ENCODE measurements at regions not wholly inside any gene's neighbourhood (a gene's known extent, or its start where the extent isn't known, plus 50 kb on each side); places are given as distances from the start of the nearest gene placed in this dataset.
"Not testable (repeated sequence)": the region's sequence is repeated elsewhere in the genome, so short reads cannot be mapped to it uniquely, and the experiment has no call there.

DNA sequence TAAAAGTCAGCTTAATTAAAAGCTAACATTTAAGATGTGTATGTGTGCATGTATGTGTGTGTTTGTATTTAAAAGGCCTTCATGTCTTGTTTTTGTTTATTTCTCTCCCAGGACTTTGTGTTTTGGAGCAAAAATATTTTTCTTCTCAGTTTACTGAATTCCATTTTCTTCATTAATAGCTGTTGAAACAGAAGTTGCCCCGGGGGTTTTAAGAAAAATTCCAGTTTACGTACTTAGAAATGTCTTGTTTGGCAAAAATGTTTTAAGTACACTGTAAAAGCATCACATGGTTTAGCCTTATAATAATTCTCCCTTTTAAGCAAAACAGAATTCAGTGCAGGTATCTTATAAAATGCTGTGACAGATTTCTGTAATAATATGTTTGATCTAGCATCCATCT, 1233.0 kb upstream of the NRXN1 start:
- H3K27me3 Mint-ChIP-seq = no peaks in the 10 kb centered on the region
- CTCF ChIA-PET = no interaction called here
- H3K36me3 ChIP-seq (ENCODE audit: control insufficient read depth in 2 of 2, extremely low read depth in 1 of 2, insufficient read depth in 1 of 2, low read length in 1 of 2) = no peaks in the 10 kb centered on the region
- H3K4me3 ChIP-seq (ENCODE audit: control insufficient read depth in 1 of 2, extremely low read depth in 1 of 2, low read length in 1 of 2) = no peak overlapping the region
- H3K27ac Mint-ChIP-seq = no peak overlapping the region
- no CpG with 5 or more reads among the region's 2 CpGs for WGBS (ENCODE audit: insufficient coverage)
- H3K36me3 Mint-ChIP-seq = no peaks in the 10 kb centered on the region
- peaks cover 5 to 10% (median 9%) of the 10 kb centered on the region in 3 donors for H3K9me3 Mint-ChIP-seq
- ATAC-seq (replicated peaks in 1 of 4) (no peak), DNase-seq (no peak)
- H3K4me3 Mint-ChIP-seq = no peak overlapping the region
- no peak overlapping the region for H3K27ac ChIP-seq (ENCODE audit: low read length)
- H3K9me3 ChIP-seq = peaks cover 4% of the 10 kb centered on the region
- no peaks in the 10 kb centered on the region for H3K4me1 ChIP-seq (ENCODE audit: control insufficient read depth in 1 of 2, extremely low read depth in 1 of 2, insufficient read depth in 2 of 2, low read length in 2 of 2)
- POLR2A ChIA-PET = no interaction called here
- no peaks in the 10 kb centered on the region for H3K4me1 Mint-ChIP-seq
- H3K27me3 ChIP-seq (replicated peaks in 1 of 2; ENCODE audit: control insufficient read depth in 2 of 2, extremely low read depth in 1 of 2, insufficient read depth in 2 of 2, low read length in 1 of 2) = no peaks in the 10 kb centered on the region

DNA sequence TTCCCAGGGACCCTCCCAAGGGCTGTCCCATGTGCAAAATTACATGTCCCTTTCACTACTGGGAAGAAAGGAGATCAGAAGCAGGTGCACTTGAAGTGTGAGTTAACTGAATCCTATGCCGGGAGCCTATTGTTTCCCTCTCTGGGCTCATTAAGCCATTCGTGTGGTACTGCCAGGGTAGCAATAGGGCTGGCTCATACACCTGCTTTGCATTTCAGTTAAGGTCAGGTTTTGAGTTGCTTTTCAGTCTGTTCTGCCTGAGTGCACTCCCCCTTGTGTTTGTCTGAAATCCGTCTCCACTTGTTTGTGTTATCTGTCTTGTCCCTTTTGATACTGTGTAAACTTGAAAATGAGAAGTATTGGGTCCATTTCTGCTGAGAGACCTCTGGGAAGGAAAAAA, 1232.6 kb upstream of the NRXN1 start:
- Mint-ChIP-seq H3K27me3 (no peaks in the 10 kb centered on the region), H3K4me1 (no peaks in the 10 kb centered on the region), H3K27ac (no peak overlapping the region), H3K4me3 (no peak overlapping the region), H3K36me3 (no peaks in the 10 kb centered on the region), H3K9me3 (peaks cover 5 to 10% (median 9%) of the 10 kb centered on the region in 3 donors)
- POLR2A ChIA-PET = no interaction called here
- H3K4me1 ChIP-seq (ENCODE audit: control insufficient read depth in 1 of 2, extremely low read depth in 1 of 2, insufficient read depth in 2 of 2, low read length in 2 of 2) = no peaks in the 10 kb centered on the region
- 71% methylated on average over 3 of the region's 3 CpGs for WGBS (ENCODE audit: insufficient coverage)
- no peak overlapping the region for H3K4me3 ChIP-seq (ENCODE audit: control insufficient read depth in 1 of 2, extremely low read depth in 1 of 2, low read length in 1 of 2)
- H3K27ac ChIP-seq (ENCODE audit: low read length) = no peak overlapping the region
- ATAC-seq (replicated peaks in 1 of 4) = no peak
- no peaks in the 10 kb centered on the region for H3K27me3 ChIP-seq (replicated peaks in 1 of 2; ENCODE audit: control insufficient read depth in 2 of 2, extremely low read depth in 1 of 2, insufficient read depth in 2 of 2, low read length in 1 of 2)
- peaks cover 4% of the 10 kb centered on the region for H3K9me3 ChIP-seq
- DNase-seq = no peak
- no peaks in the 10 kb centered on the region for H3K36me3 ChIP-seq (ENCODE audit: control insufficient read depth in 2 of 2, extremely low read depth in 1 of 2, insufficient read depth in 1 of 2, low read length in 1 of 2)
- CTCF ChIA-PET = no interaction called here

DNA sequence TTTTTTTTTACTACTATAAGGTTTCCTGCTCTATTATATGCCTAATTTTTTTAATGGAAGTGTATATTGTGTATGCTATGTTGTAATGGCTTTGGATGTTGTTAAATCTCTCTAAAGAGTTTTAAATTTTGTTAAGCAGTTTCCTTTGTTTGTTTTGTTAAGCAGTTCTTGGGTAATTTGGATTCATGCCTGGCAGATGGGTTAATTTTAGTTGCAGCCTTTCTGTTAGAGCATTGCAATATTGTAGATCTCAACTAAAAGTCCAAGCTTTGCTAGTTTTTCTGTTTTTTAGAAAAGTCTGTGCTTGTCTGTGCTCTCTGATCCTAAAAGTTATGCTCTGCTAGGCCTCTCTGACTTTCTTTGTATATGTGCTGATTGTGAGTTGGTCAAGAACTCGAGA, 1229.0 kb upstream of the NRXN1 start:
- CTCF ChIA-PET = no interaction called here
- H3K9me3 Mint-ChIP-seq = peaks cover 6 to 8% (median 8%) of the 10 kb centered on the region in 3 donors
- ATAC-seq (replicated peaks in 1 of 4) (no peak), DNase-seq (no peak)
- Histone ChIP-seq H3K27me3 (replicated peaks in 1 of 2; ENCODE audit: control insufficient read depth in 2 of 2, extremely low read depth in 1 of 2, insufficient read depth in 2 of 2, low read length in 1 of 2) (no peaks in the 10 kb centered on the region), H3K9me3 (peaks cover 7% of the 10 kb centered on the region), H3K4me1 (ENCODE audit: control insufficient read depth in 1 of 2, extremely low read depth in 1 of 2, insufficient read depth in 2 of 2, low read length in 2 of 2) (no peaks in the 10 kb centered on the region), H3K27ac (ENCODE audit: low read length) (no peak overlapping the region), H3K36me3 (ENCODE audit: control insufficient read depth in 2 of 2, extremely low read depth in 1 of 2, insufficient read depth in 1 of 2, low read length in 1 of 2) (no peaks in the 10 kb centered on the region), H3K4me3 (ENCODE audit: control insufficient read depth in 1 of 2, extremely low read depth in 1 of 2, low read length in 1 of 2) (no peak overlapping the region)
- POLR2A ChIA-PET = no interaction called here
- no CpG with 5 or more reads among the region's 1 CpG for WGBS (ENCODE audit: insufficient coverage)
- no peaks in the 10 kb centered on the region for H3K27me3 Mint-ChIP-seq
- no peak overlapping the region for H3K4me3 Mint-ChIP-seq
- H3K36me3 Mint-ChIP-seq = no peaks in the 10 kb centered on the region
- H3K4me1 Mint-ChIP-seq = no peaks in the 10 kb centered on the region
- H3K27ac Mint-ChIP-seq = no peak overlapping the region

DNA sequence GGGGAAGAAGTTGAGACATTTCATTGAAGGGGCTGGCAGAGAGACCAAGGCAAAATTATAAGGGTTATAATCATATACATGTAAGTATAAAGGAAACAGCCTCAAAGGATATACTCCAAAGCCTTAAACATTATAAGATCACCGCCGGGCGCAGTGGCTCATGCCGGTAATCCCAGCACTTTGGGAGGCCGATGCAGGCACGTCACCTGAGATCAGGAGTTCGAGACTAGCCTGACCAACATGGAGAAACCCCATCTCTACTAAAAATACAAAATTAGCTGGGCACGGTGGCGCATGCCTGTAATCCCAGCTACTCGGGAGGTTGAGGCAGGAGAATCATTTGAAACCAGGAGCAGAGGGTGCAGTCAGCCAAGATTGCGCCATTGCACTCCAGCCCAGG, 1227.0 kb upstream of the NRXN1 start:
- DNase-seq = not testable (repeated sequence)

DNA sequence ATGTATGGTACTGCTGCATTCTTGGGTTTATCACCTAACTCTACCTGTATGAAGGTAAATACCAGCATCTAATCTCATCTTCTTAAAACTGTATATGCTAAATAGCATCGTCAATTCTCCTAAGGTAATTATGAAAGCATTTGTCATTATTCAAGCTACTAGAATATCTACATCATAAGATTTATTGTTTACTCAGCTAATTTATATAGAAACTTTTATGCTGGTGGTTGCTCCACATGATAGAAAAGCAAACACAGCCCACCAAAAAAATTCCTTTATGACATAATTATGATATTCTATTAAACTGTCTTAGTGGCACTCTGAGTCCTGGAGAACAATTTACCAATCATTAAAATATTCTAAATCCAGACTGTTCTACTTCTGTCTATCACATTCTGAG, 1226.1 kb upstream of the NRXN1 start:
- CTCF ChIA-PET = no interaction called here

More for the DNA sequence above, 1227.0 kb upstream of the NRXN1 start:
- 80% methylated on average over 3 of the region's 11 CpGs for whole genome bisulfite sequencing (ENCODE audit: insufficient coverage)
- POLR2A ChIA-PET; H3K4me1 Mint-ChIP-seq; ATAC-seq (replicated peaks in 1 of 4); H3K27me3 Mint-ChIP-seq; H3K9me3 Mint-ChIP-seq; CTCF ChIA-PET; H3K27me3 ChIP-seq (replicated peaks in 1 of 2; ENCODE audit: control insufficient read depth in 2 of 2, extremely low read depth in 1 of 2, insufficient read depth in 2 of 2, low read length in 1 of 2); H3K4me3 ChIP-seq (ENCODE audit: control insufficient read depth in 1 of 2, extremely low read depth in 1 of 2, low read length in 1 of 2); H3K27ac ChIP-seq (ENCODE audit: low read length); H3K36me3 Mint-ChIP-seq; H3K9me3 ChIP-seq; H3K4me1 ChIP-seq (ENCODE audit: control insufficient read depth in 1 of 2, extremely low read depth in 1 of 2, insufficient read depth in 2 of 2, low read length in 2 of 2); H3K27ac Mint-ChIP-seq; H3K4me3 Mint-ChIP-seq; H3K36me3 ChIP-seq (ENCODE audit: control insufficient read depth in 2 of 2, extremely low read depth in 1 of 2, insufficient read depth in 1 of 2, low read length in 1 of 2): not testable (repeated sequence)

GRCh38 chr2:52253416-52253980, 1221.6 kb upstream of the NRXN1 start:
- Mint-ChIP-seq H3K4me1 (no peaks in the 10 kb centered on the region), H3K9me3 (peaks cover 5 to 15% (median 6%) of the 10 kb centered on the region in 3 donors), H3K4me3 (no peak overlapping the region), H3K36me3 (no peaks in the 10 kb centered on the region), H3K27me3 (no peaks in the 10 kb centered on the region), H3K27ac (no peak overlapping the region)
- Histone ChIP-seq H3K36me3 (ENCODE audit: control insufficient read depth in 2 of 2, extremely low read depth in 1 of 2, insufficient read depth in 1 of 2, low read length in 1 of 2) (no peaks in the 10 kb centered on the region), H3K27me3 (replicated peaks in 1 of 2; ENCODE audit: control insufficient read depth in 2 of 2, extremely low read depth in 1 of 2, insufficient read depth in 2 of 2, low read length in 1 of 2) (no peaks in the 10 kb centered on the region), H3K9me3 (peaks cover 3% of the 10 kb centered on the region), H3K27ac (ENCODE audit: low read length) (no peak overlapping the region), H3K4me1 (ENCODE audit: control insufficient read depth in 1 of 2, extremely low read depth in 1 of 2, insufficient read depth in 2 of 2, low read length in 2 of 2) (no peaks in the 10 kb centered on the region), H3K4me3 (ENCODE audit: control insufficient read depth in 1 of 2, extremely low read depth in 1 of 2, low read length in 1 of 2) (no peak overlapping the region)
- POLR2A ChIA-PET = no interaction called here
- 89% methylated on average over 1 of the region's 5 CpGs for WGBS (ENCODE audit: insufficient coverage)
- DNase-seq = no peak
- no peak for ATAC-seq (replicated peaks in 1 of 4)
- CTCF ChIA-PET = no interaction called here

More for the DNA sequence above, 1226.1 kb upstream of the NRXN1 start:
- H3K36me3 ChIP-seq (ENCODE audit: control insufficient read depth in 2 of 2, extremely low read depth in 1 of 2, insufficient read depth in 1 of 2, low read length in 1 of 2) = no peaks in the 10 kb centered on the region
- Mint-ChIP-seq H3K9me3 (peaks cover 3 to 9% (median 5%) of the 10 kb centered on the region in 3 donors), H3K36me3 (no peaks in the 10 kb centered on the region), H3K27me3 (no peaks in the 10 kb centered on the region), H3K4me1 (no peaks in the 10 kb centered on the region), H3K4me3 (no peak overlapping the region), H3K27ac (no peak overlapping the region)
- no peak overlapping the region for H3K4me3 ChIP-seq (ENCODE audit: control insufficient read depth in 1 of 2, extremely low read depth in 1 of 2, low read length in 1 of 2)
- no CpG with 5 or more reads among the region's 1 CpG for WGBS (ENCODE audit: insufficient coverage)
- ATAC-seq (replicated peaks in 1 of 4) = no peak
- no peaks in the 10 kb centered on the region for H3K27me3 ChIP-seq (replicated peaks in 1 of 2; ENCODE audit: control insufficient read depth in 2 of 2, extremely low read depth in 1 of 2, insufficient read depth in 2 of 2, low read length in 1 of 2)
- H3K27ac ChIP-seq (ENCODE audit: low read length) = no peak overlapping the region
- POLR2A ChIA-PET = no interaction called here
- peaks cover 3% of the 10 kb centered on the region for H3K9me3 ChIP-seq
- no peak for DNase-seq
- no peaks in the 10 kb centered on the region for H3K4me1 ChIP-seq (ENCODE audit: control insufficient read depth in 1 of 2, extremely low read depth in 1 of 2, insufficient read depth in 2 of 2, low read length in 2 of 2)

DNA sequence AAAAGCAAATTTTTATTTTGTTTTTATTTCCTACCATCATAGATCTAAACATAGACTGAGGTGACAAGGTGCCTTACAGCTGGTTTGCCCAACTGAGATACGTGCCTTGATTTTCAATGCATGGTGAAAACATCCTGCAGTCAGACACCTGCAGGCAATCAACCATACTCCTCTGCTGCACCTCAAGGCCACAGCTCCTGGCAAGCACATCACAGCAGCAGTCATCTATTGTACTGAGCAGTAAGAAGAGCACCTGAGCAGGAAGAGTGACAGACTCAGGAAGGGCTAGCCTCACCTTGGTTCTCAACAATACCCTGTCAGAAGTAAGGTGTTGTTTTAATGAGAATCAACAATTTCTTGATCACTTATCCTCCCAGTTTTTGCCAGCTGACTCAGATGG, 1206.8 kb upstream of the NRXN1 start:
- Mint-ChIP-seq H3K36me3 (no peaks in the 10 kb centered on the region), H3K4me1 (no peaks in the 10 kb centered on the region), H3K27ac (no peak overlapping the region), H3K27me3 (no peaks in the 10 kb centered on the region), H3K4me3 (no peak overlapping the region), H3K9me3 (peaks cover 10 to 13% (median 11%) of the 10 kb centered on the region in 3 donors)
- ChIA-PET CTCF (no interaction called here), POLR2A (no interaction called here)
- no peak overlapping the region for H3K27ac ChIP-seq (ENCODE audit: low read length)
- H3K4me3 ChIP-seq (ENCODE audit: control insufficient read depth in 1 of 2, extremely low read depth in 1 of 2, low read length in 1 of 2) = no peak overlapping the region
- DNase-seq (no peak), ATAC-seq (replicated peaks in 1 of 4) (no peak)
- 100% methylated on average over 1 of the region's 1 CpG for WGBS (ENCODE audit: insufficient coverage)
- no peaks in the 10 kb centered on the region for H3K9me3 ChIP-seq
- H3K27me3 ChIP-seq (replicated peaks in 1 of 2; ENCODE audit: control insufficient read depth in 2 of 2, extremely low read depth in 1 of 2, insufficient read depth in 2 of 2, low read length in 1 of 2) = no peaks in the 10 kb centered on the region
- H3K4me1 ChIP-seq (ENCODE audit: control insufficient read depth in 1 of 2, extremely low read depth in 1 of 2, insufficient read depth in 2 of 2, low read length in 2 of 2) = no peaks in the 10 kb centered on the region
- no peaks in the 10 kb centered on the region for H3K36me3 ChIP-seq (ENCODE audit: control insufficient read depth in 2 of 2, extremely low read depth in 1 of 2, insufficient read depth in 1 of 2, low read length in 1 of 2)
